Calu3 (cell line): ENCODE measurements at regions not wholly inside any gene's neighbourhood (a gene's known extent, or its start where the extent isn't known, plus 50 kb on each side); places are given as distances from the start of the nearest gene placed in this dataset.

Experiments
- BruUV-seq: library from RNA; stranded (reverse); fragments of 400-500 nt; replicated peaks from 2 replicates; lab custom pipeline; 2021; lab: Mats Ljungman, UMichigan
- CTCF ChIA-PET: fragments of 300-600 bp; sonication (Branson Sonifier 250); formaldehyde crosslinking; loops from one replicate; lab custom pipeline; 2022; ENCODE audit warnings: antibody characterized with exemption; lab: Charles Lee
- DNase-seq: peaks from one replicate; pipeline ENCODE4 v3.0.0; 2022
- H3K27ac Mint-ChIP-seq: one replicate; pipeline ENCODE4 v1.8.0; 2022; ENCODE audit warnings: mixed read lengths; ENCODE audit not compliant: unreplicated experiment
- H3K27me3 Mint-ChIP-seq: one replicate; pipeline ENCODE4 v1.8.0; 2022; ENCODE audit warnings: mixed read lengths; ENCODE audit not compliant: unreplicated experiment
- H3K36me3 Mint-ChIP-seq: one replicate; pipeline ENCODE4 v1.8.0; 2022; ENCODE audit warnings: mild to moderate bottlenecking, moderate library complexity, mixed read lengths; ENCODE audit not compliant: insufficient read depth, unreplicated experiment
- H3K4me1 Mint-ChIP-seq: one replicate; pipeline ENCODE4 v1.8.0; 2022; ENCODE audit warnings: mild to moderate bottlenecking, low read depth, mixed read lengths; ENCODE audit not compliant: unreplicated experiment
- H3K4me3 Mint-ChIP-seq: one replicate; pipeline ENCODE4 v1.8.0; 2022; ENCODE audit warnings: mild to moderate bottlenecking, low read depth, moderate library complexity, mixed read lengths; ENCODE audit not compliant: unreplicated experiment
- H3K9me3 Mint-ChIP-seq: one replicate; pipeline ENCODE4 v1.8.0; 2022; ENCODE audit warnings: low read depth, mixed read lengths; ENCODE audit not compliant: unreplicated experiment
- CTCF ChIP-seq: fragments of 200-600 bp; IDR thresholded peaks from one replicate; pipeline ENCODE4 v1.8.0; 2022; ENCODE audit warnings: antibody characterized with exemption; ENCODE audit not compliant: unreplicated experiment
- intact Hi-C: fragments of 100-400 bp; cut with micrococcal nuclease; formaldehyde crosslinking; loops from one replicate; pipeline ENCODE4 v1.10.0; 2022; ENCODE audit not compliant: unreplicated experiment

- H3K27me3 Mint-ChIP-seq: no peaks in the 10 kb centered on the region
- no peak for TF ChIP-seq CTCF
- intact Hi-C loops: no loop called here
- no peak for DNase-seq
- no peak overlapping the region for H3K4me3 Mint-ChIP-seq
- no TSS peak for BruUV-seq
- no peaks in the 10 kb centered on the region for H3K36me3 Mint-ChIP-seq
- no peak overlapping the region for H3K27ac Mint-ChIP-seq
- no peaks in the 10 kb centered on the region for H3K4me1 Mint-ChIP-seq
- CTCF ChIA-PET: no interaction called here
- H3K9me3 Mint-ChIP-seq: peaks cover 7% of the 10 kb centered on the region
Observed at GRCh38 chr16:62280506-62280905, 244.3 kb upstream of the CDH8 start.

- CTCF ChIA-PET: no interaction called here
- Mint-ChIP-seq H3K27me3 (no peaks in the 10 kb centered on the region), H3K4me3 (no peak overlapping the region)
Observed at GRCh38 chr16:62277942-62278341, 241.7 kb upstream of the CDH8 start.

GRCh38 chr16:62276637-62277036, 240.4 kb upstream of the CDH8 start:
- CTCF ChIA-PET: no interaction called here
- intact Hi-C loops: no loop called here
- TF ChIP-seq CTCF: no peak
- H3K4me1 Mint-ChIP-seq: no peaks in the 10 kb centered on the region
- H3K9me3 Mint-ChIP-seq: peaks cover 16% of the 10 kb centered on the region
- no peak for DNase-seq
- no peak overlapping the region for H3K4me3 Mint-ChIP-seq
- no peak overlapping the region for H3K27ac Mint-ChIP-seq
- no peaks in the 10 kb centered on the region for H3K27me3 Mint-ChIP-seq
- no TSS peak for BruUV-seq
- no peaks in the 10 kb centered on the region for H3K36me3 Mint-ChIP-seq

More at GRCh38 chr16:62277942-62278341, 241.7 kb upstream of the CDH8 start:
- Mint-ChIP-seq H3K9me3 (peaks cover 14% of the 10 kb centered on the region), H3K36me3 (no peaks in the 10 kb centered on the region), H3K27ac (no peak overlapping the region), H3K4me1 (no peaks in the 10 kb centered on the region)
- BruUV-seq: no TSS peak
- intact Hi-C loops: no loop called here
- no peak for TF ChIP-seq CTCF
- no peak for DNase-seq

- Mint-ChIP-seq H3K36me3 (no peaks in the 10 kb centered on the region), H3K4me1 (no peaks in the 10 kb centered on the region), H3K27ac (no peak overlapping the region), H3K9me3 (peaks cover 21% of the 10 kb centered on the region), H3K4me3 (no peak overlapping the region), H3K27me3 (no peaks in the 10 kb centered on the region)
- BruUV-seq: no TSS peak
- CTCF ChIA-PET: no interaction called here
- intact Hi-C loops: no loop called here
- TF ChIP-seq CTCF: no peak
- no peak for DNase-seq
Observed at GRCh38 chr16:62272035-62272434, 235.8 kb upstream of the CDH8 start.
